ENCODE measurements at regions not wholly inside any gene's neighbourhood (a gene's known extent, or its start where the extent isn't known, plus 50 kb on each side); places are given as distances from the start of the nearest gene placed in this dataset.

GRCh38 chr20:50426866-50427718 lies 83.1 kb upstream of the PTPN1 start:
- H3K4me3 Mint-ChIP-seq (ENCODE audit: low read depth, unreplicated experiment), result no peak overlapping the region
- peaks cover 20% of the 10 kb centered on the region for H3K36me3 Mint-ChIP-seq (ENCODE audit: insufficient read depth, unreplicated experiment)
- no peaks in the 10 kb centered on the region for H3K27me3 Mint-ChIP-seq (ENCODE audit: unreplicated experiment)
- H3K9me3 Mint-ChIP-seq (ENCODE audit: low read depth, unreplicated experiment), result no peaks in the 10 kb centered on the region
- TF ChIP-seq, protein P1, sequence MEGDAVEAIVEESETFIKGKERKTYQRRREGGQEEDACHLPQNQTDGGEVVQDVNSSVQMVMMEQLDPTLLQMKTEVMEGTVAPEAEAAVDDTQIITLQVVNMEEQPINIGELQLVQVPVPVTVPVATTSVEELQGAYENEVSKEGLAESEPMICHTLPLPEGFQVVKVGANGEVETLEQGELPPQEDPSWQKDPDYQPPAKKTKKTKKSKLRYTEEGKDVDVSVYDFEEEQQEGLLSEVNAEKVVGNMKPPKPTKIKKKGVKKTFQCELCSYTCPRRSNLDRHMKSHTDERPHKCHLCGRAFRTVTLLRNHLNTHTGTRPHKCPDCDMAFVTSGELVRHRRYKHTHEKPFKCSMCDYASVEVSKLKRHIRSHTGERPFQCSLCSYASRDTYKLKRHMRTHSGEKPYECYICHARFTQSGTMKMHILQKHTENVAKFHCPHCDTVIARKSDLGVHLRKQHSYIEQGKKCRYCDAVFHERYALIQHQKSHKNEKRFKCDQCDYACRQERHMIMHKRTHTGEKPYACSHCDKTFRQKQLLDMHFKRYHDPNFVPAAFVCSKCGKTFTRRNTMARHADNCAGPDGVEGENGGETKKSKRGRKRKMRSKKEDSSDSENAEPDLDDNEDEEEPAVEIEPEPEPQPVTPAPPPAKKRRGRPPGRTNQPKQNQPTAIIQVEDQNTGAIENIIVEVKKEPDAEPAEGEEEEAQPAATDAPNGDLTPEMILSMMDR (IDR thresholded peaks at IDR 0.05; ENCODE audit: unreplicated experiment), result no peak
- intact Hi-C loops (cut with micrococcal nuclease; ENCODE audit: unreplicated experiment), result no loop called here
- peak overlapping the region; percentile 15 for H3K27ac Mint-ChIP-seq (ENCODE audit: unreplicated experiment)
- CTCF ChIA-PET, result interaction anchor here (1.0 kb wide), 1 partner anchor 12 kb away, joined by 3 read pairs; no protein-coding TSS in a partner anchor
- no peak for DNase-seq
- no TSS peak for BruUV-seq (replicated peaks)
- H3K4me1 Mint-ChIP-seq (ENCODE audit: low read depth, unreplicated experiment), result peaks cover 62% of the 10 kb centered on the region

DNA sequence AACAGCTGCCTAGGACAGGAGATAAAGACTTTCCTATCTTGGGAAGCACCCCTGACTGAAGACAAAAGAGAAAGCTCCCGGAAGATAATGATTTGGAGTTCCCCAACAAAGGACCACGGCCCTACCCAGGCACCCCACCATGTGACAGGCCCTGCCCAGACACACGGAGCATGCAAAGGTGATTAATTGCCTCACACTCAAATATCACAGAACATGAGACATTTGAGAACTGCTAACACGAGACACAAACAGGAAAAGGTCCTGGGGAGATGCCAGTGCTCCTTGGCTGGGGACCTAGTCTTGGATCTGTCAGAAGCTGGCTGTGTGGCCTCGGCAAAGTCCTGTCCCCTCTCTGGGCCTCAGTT lies 82.5 kb upstream of the PTPN1 start:
- DNase-seq, result no peak
- H3K27me3 Mint-ChIP-seq (ENCODE audit: unreplicated experiment), result no peaks in the 10 kb centered on the region
- CTCF ChIA-PET, result interaction anchor here (1.0 kb wide), 1 partner anchor 13 kb away, joined by 3 read pairs; no protein-coding TSS in a partner anchor
- no TSS peak for BruUV-seq (replicated peaks)
- TF ChIP-seq, protein P1 (IDR thresholded peaks at IDR 0.05; ENCODE audit: unreplicated experiment), result no peak
- H3K36me3 Mint-ChIP-seq (ENCODE audit: insufficient read depth, unreplicated experiment), result peaks cover 14% of the 10 kb centered on the region
- no peak overlapping the region for H3K27ac Mint-ChIP-seq (ENCODE audit: unreplicated experiment)
- intact Hi-C loops (cut with micrococcal nuclease; ENCODE audit: unreplicated experiment), result no loop called here
- no peak overlapping the region for H3K4me3 Mint-ChIP-seq (ENCODE audit: low read depth, unreplicated experiment)
- no peaks in the 10 kb centered on the region for H3K9me3 Mint-ChIP-seq (ENCODE audit: low read depth, unreplicated experiment)
- H3K4me1 Mint-ChIP-seq (ENCODE audit: low read depth, unreplicated experiment), result peaks cover 58% of the 10 kb centered on the region

GRCh38 chr20:50428097-50428828 lies 81.9 kb upstream of the PTPN1 start:
- DNase-seq, result no peak
- no TSS peak for BruUV-seq (replicated peaks)
- CTCF ChIA-PET, result interaction anchor here (1.0 kb wide), 1 partner anchor 13 kb away, joined by 3 read pairs; no protein-coding TSS in a partner anchor
- Mint-ChIP-seq H3K27me3 (ENCODE audit: unreplicated experiment) (no peaks in the 10 kb centered on the region), H3K4me1 (ENCODE audit: low read depth, unreplicated experiment) (peaks cover 58% of the 10 kb centered on the region), H3K36me3 (ENCODE audit: insufficient read depth, unreplicated experiment) (peaks cover 9% of the 10 kb centered on the region), H3K4me3 (ENCODE audit: low read depth, unreplicated experiment) (no peak overlapping the region), H3K9me3 (ENCODE audit: low read depth, unreplicated experiment) (no peaks in the 10 kb centered on the region), H3K27ac (ENCODE audit: unreplicated experiment) (no peak overlapping the region)
- intact Hi-C loops (cut with micrococcal nuclease; ENCODE audit: unreplicated experiment), result no loop called here
- TF ChIP-seq, protein P1 (IDR thresholded peaks at IDR 0.05; ENCODE audit: unreplicated experiment), result no peak

DNA sequence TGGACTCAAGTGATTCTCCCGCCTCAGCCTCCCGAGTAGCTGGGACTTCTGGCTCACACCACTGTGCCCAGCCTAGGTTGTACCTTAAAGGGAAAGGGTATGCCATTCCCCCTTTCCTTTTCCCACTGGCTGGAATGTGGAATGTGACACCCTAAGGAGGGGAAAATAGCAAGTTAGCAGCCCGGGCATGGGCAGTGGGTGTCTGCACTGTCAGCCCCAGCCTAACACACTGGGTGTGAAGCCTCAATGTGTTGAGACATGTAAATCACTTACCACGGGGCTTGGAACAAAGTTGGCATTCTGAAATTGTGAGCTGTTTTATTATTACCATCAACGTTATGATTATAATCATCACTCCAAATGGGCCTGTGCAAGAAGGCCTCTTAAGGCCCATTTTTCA lies 80.8 kb upstream of the PTPN1 start:
- Mint-ChIP-seq H3K4me1 (ENCODE audit: low read depth, unreplicated experiment) (peaks cover 58% of the 10 kb centered on the region), H3K36me3 (ENCODE audit: insufficient read depth, unreplicated experiment) (no peaks in the 10 kb centered on the region), H3K4me3 (ENCODE audit: low read depth, unreplicated experiment) (no peak overlapping the region), H3K27ac (ENCODE audit: unreplicated experiment) (no peak overlapping the region), H3K9me3 (ENCODE audit: low read depth, unreplicated experiment) (no peaks in the 10 kb centered on the region), H3K27me3 (ENCODE audit: unreplicated experiment) (no peaks in the 10 kb centered on the region)
- CTCF ChIA-PET, result interaction anchor here (0.6 to 0.7 kb wide), 4 partner anchors 14 to 842 kb away, joined by 3 to 4 read pairs (median 4); no protein-coding TSS in a partner anchor
- BruUV-seq (replicated peaks), result no TSS peak
- intact Hi-C loops (cut with micrococcal nuclease; ENCODE audit: unreplicated experiment), result no loop called here
- TF ChIP-seq, protein P1 (IDR thresholded peaks at IDR 0.05; ENCODE audit: unreplicated experiment), result no peak
- DNase-seq, result no peak
